Fibroblast of pulmonary artery (primary cell): ENCODE measurements at regions not wholly inside any gene's neighbourhood (a gene's known extent, or its start where the extent isn't known, plus 50 kb on each side); places are given as distances from the start of the nearest gene placed in this dataset.
A peak's percentile ranks its signal among the peaks of the same experiment; 100 is the strongest.

ENCODE experiments used
- DNase-seq: peaks from one replicate; pipeline ENCODE4 v3.0.0-alpha.2; 2010; ENCODE audit warnings: low read depth
- H3K4me3 ChIP-seq: replicated peaks from 2 replicates; pipeline ENCODE4 v1.5.1; 2011; ENCODE audit warnings: low read depth, mild to moderate bottlenecking, control low read depth, low read length, moderate library complexity
- TF ChIP-seq, protein P1 (sequence below): IDR thresholded peaks from 2 replicates; pipeline ENCODE4 v1.5.1; 2011; ENCODE audit warnings: mild to moderate bottlenecking, control low read depth, low read length, inconsistent platforms; ENCODE audit errors: missing control alignments

DNA sequence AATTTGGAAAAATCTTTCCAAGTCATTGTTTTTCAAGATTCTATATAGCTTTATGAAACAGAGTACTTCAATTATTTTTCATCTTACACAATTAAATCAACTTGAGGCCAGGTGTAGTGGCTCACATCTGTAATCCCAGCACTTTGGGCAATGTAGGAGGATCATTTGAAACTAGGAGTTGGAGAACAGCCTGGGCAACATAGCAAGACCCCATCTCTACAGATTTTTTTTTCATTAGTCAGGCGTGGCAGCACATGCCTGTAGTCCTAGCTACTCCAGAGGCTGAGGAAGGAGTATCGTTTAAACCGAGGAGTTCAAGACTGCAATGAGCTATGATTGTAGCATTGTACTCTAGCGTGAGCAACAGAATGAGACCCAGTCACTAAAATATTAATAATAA lies 72.9 kb downstream of the BMP4 start:
- TF ChIP-seq, protein P1, sequence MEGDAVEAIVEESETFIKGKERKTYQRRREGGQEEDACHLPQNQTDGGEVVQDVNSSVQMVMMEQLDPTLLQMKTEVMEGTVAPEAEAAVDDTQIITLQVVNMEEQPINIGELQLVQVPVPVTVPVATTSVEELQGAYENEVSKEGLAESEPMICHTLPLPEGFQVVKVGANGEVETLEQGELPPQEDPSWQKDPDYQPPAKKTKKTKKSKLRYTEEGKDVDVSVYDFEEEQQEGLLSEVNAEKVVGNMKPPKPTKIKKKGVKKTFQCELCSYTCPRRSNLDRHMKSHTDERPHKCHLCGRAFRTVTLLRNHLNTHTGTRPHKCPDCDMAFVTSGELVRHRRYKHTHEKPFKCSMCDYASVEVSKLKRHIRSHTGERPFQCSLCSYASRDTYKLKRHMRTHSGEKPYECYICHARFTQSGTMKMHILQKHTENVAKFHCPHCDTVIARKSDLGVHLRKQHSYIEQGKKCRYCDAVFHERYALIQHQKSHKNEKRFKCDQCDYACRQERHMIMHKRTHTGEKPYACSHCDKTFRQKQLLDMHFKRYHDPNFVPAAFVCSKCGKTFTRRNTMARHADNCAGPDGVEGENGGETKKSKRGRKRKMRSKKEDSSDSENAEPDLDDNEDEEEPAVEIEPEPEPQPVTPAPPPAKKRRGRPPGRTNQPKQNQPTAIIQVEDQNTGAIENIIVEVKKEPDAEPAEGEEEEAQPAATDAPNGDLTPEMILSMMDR, result no peak
- H3K4me3 ChIP-seq, result no peak overlapping the region
- no peak for DNase-seq

DNA sequence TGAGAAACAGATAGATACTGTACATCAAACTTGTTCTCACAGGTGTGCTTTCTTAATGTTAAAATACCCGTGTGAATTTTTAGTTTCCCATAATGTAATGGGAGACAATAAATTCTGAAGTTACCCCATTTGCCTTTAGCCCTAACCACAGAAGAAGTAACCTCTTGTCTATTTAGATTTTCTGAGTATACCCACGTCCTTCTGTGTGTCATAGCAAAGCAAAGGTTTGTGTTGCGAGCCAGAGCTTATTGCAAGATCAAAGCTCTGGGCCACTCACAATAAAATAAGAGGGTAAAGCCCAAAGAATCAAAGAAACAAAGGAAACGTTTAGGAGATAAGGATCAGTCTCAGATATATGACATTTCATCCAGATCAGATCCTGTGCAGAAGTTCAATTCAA lies 73.9 kb downstream of the BMP4 start:
- TF ChIP-seq, protein P1, result no peak
- H3K4me3 ChIP-seq, result no peak overlapping the region
- no peak for DNase-seq

DNA sequence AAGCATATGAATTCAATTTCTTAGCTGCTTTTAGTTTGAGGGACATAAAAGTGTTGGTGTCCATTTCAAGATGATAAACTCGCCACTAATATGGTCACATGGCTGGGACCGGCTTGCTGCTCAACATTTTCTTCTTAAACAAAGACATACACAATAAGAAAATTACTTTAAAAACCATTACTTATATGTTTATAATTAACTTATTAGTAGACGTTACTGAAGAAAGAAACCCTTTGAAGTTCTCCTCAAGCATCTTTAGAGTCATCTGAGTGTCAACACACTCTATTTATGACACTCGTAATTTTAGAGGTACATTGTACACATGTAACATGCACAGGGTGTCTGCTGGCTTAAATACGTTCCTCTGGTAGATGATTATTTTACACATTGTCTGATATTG lies 74.7 kb downstream of the BMP4 start:
- DNase-seq, result no peak
- TF ChIP-seq, protein P1, result no peak
- no peak overlapping the region for H3K4me3 ChIP-seq

DNA sequence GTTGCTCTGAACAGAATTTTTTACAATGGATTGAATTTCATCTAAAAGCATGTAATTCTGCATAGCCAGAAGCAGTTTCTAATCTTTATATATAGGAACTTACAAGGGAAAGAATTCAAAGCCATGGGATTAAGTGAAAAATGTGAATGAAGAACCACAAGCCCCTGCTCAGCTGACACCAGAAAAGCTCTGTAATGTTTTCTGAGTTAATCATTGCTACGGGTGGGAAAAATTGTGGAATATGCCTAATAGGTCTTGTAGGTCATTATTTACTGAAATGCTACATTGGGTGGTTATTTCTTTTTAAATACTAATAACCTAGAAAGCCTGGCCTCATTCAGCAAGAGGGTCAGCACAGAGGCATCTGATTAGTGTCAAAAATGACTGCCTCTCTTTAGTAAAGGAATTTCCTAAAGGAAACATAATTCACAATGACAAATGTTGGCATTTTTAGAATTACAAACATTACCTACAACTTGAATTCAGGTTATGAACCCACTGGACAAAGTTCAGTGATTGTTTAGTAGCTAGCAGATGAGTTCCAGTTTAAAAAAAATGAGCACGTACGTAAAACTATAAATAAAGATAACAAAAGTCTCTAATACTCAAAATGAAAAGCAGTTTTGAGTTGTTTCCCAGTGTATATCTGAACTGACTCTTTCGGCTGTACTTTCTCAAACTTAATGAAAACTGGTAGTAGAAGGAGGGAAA lies 75.3 kb downstream of the BMP4 start:
- no peak overlapping the region for H3K4me3 ChIP-seq
- peak; percentile 28 for DNase-seq
- TF ChIP-seq, protein P1, result no peak

DNA sequence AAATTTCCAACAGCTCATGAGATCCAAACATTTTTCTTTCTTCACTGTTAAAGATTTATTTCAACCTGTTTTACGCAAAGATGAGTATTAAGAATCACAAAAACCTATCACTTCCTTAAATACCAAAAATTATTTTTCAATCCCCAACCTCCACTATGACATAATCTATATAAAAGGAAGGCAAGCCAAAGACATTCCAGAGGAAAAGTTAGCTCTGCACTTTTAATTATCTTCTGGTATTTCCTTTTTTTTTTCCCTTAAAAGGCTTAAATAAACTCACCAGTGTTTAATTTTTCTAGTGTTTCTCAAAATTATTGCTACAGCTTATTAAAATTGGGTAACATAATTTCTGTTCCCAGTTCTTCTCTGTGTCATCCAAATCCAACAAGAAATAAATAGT lies 75.9 kb downstream of the BMP4 start:
- TF ChIP-seq, protein P1, result no peak
- no peak overlapping the region for H3K4me3 ChIP-seq
- peak; percentile 7 for DNase-seq

DNA sequence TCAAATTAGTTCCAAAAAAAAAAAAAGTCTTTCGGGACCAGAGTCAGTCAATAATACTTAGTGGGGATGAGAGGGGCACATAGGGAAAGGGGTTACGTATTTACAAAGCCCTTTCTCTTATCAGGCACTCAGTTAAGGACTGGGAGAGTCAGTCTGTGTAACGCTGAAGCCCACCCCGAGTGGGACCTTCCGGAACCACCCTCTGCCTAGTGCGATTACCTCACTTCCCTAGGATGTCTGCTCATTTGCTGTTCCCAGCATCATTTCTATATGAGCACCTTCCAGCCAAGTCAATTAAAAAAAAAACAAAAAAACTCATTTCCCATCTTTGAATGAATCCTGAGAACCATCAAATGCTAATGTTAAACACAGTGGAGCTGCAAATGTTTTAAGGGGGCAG lies 76.9 kb downstream of the BMP4 start:
- TF ChIP-seq, protein P1, result no peak
- DNase-seq, result no peak
- no peak overlapping the region for H3K4me3 ChIP-seq
